ENCODE measurements at regions not wholly inside any gene's neighbourhood (a gene's known extent, or its start where the extent isn't known, plus 50 kb on each side); places are given as distances from the start of the nearest gene placed in this dataset.
A peak's percentile ranks its signal among the peaks of the same experiment; 100 is the strongest.

- Mint-ChIP-seq H3K27me3 (ENCODE audit: low read depth in 3 of 3) (peaks cover 0 to 4% (median 3%) of the 10 kb centered on the region in 3 donors), H3K4me1 (peaks cover under 1 to 4% of the 10 kb centered on the region in 2 donors), H3K9me3 (no peaks in the 10 kb centered on the region), H3K4me3 (no peak overlapping the region), H3K36me3 (no peaks in the 10 kb centered on the region), H3K27ac (no peak overlapping the region)
- no peak for DNase-seq
These were observed 193.5 kb downstream of the ZFP36L2 start for GRCh38 chr2:43033016-43033270.

- Mint-ChIP-seq H3K4me1 (peaks cover 6 to 7% of the 10 kb centered on the region in 2 donors), H3K36me3 (no peaks in the 10 kb centered on the region), H3K4me3 (no peak overlapping the region), H3K27me3 (ENCODE audit: low read depth in 3 of 3) (peaks cover 0 to 4% (median 3%) of the 10 kb centered on the region in 3 donors), H3K9me3 (no peaks in the 10 kb centered on the region), H3K27ac (peak overlapping the region in 1 of 6 donors; percentile 35)
- no peak for DNase-seq
These were observed 194.0 kb downstream of the ZFP36L2 start for GRCh38 chr2:43032213-43033015.

- peaks cover 0 to 7% (median 3%) of the 10 kb centered on the region in 3 donors for H3K27me3 Mint-ChIP-seq (ENCODE audit: low read depth in 3 of 3)
- H3K36me3 Mint-ChIP-seq, result no peaks in the 10 kb centered on the region
- H3K4me1 Mint-ChIP-seq, result peaks cover 14 to 15% of the 10 kb centered on the region in 2 donors
- H3K9me3 Mint-ChIP-seq, result no peaks in the 10 kb centered on the region
- no peak for DNase-seq
- H3K4me3 Mint-ChIP-seq, result no peak overlapping the region
- no peak overlapping the region for H3K27ac Mint-ChIP-seq
These were observed 194.8 kb downstream of the ZFP36L2 start for GRCh38 chr2:43031471-43032212.

GRCh38 chr2:43030551-43031307, 195.7 kb downstream of the ZFP36L2 start:
- Mint-ChIP-seq H3K4me3 (no peak overlapping the region), H3K27ac (no peak overlapping the region), H3K4me1 (peaks cover 16 to 22% of the 10 kb centered on the region in 2 donors), H3K36me3 (no peaks in the 10 kb centered on the region), H3K9me3 (no peaks in the 10 kb centered on the region), H3K27me3 (ENCODE audit: low read depth in 3 of 3) (peaks cover 0 to 7% (median 3%) of the 10 kb centered on the region in 3 donors)
- DNase-seq, result no peak

- H3K36me3 Mint-ChIP-seq, result no peaks in the 10 kb centered on the region
- H3K4me1 Mint-ChIP-seq, result peaks cover 26 to 29% of the 10 kb centered on the region in 2 donors
- DNase-seq, result no peak
- H3K27me3 Mint-ChIP-seq (ENCODE audit: low read depth in 3 of 3), result peaks cover 3 to 9% (median 3%) of the 10 kb centered on the region in 3 donors
- H3K4me3 Mint-ChIP-seq, result peak overlapping the region in 1 of 5 donors; percentile 21
- H3K27ac Mint-ChIP-seq, result no peak overlapping the region
- H3K9me3 Mint-ChIP-seq, result no peaks in the 10 kb centered on the region
These were observed 197.2 kb downstream of the ZFP36L2 start for GRCh38 chr2:43029186-43029585.

- Mint-ChIP-seq H3K27me3 (ENCODE audit: low read depth in 3 of 3) (peaks cover 0 to 9% (median 5%) of the 10 kb centered on the region in 3 donors), H3K4me1 (peaks cover 26 to 29% of the 10 kb centered on the region in 2 donors), H3K36me3 (no peaks in the 10 kb centered on the region), H3K27ac (no peak overlapping the region), H3K9me3 (no peaks in the 10 kb centered on the region), H3K4me3 (no peak overlapping the region)
- no peak for DNase-seq
These were observed 198.2 kb downstream of the ZFP36L2 start for GRCh38 chr2:43028188-43028587.

GRCh38 chr2:43027097-43027873, 199.1 kb downstream of the ZFP36L2 start:
- Mint-ChIP-seq H3K4me1 (peaks cover 26 to 29% of the 10 kb centered on the region in 2 donors), H3K36me3 (peaks cover 0 to 7% (median 5%) of the 10 kb centered on the region in 3 donors), H3K9me3 (peaks cover 0 to 5% (median 3%) of the 10 kb centered on the region in 6 donors), H3K27me3 (ENCODE audit: low read depth in 3 of 3) (peaks cover 2 to 10% (median 5%) of the 10 kb centered on the region in 3 donors), H3K4me3 (peak overlapping the region in 3 of 5 donors; percentile 21 to 52 (median 33)), H3K27ac (peak overlapping the region in 4 of 6 donors; percentile 28 to 74 (median 56))
- DNase-seq, result peak in 1 of 3 donors; percentile 23

- no peak for DNase-seq
- Mint-ChIP-seq H3K9me3 (peaks cover 0 to 9% (median 3%) of the 10 kb centered on the region in 6 donors), H3K4me3 (peak overlapping the region in 2 of 5 donors; percentile 18 to 48), H3K4me1 (peaks cover 26 to 29% of the 10 kb centered on the region in 2 donors), H3K27me3 (ENCODE audit: low read depth in 3 of 3) (peaks cover 2 to 10% (median 5%) of the 10 kb centered on the region in 3 donors), H3K36me3 (peaks cover 0 to 11% (median 9%) of the 10 kb centered on the region in 3 donors), H3K27ac (peak overlapping the region in 2 of 6 donors; percentile 53 to 55)
These were observed 199.8 kb downstream of the ZFP36L2 start for GRCh38 chr2:43026426-43027096.

GRCh38 chr2:43025709-43026295, 200.6 kb downstream of the ZFP36L2 start:
- no peak overlapping the region for H3K4me3 Mint-ChIP-seq
- H3K9me3 Mint-ChIP-seq, result peaks cover 2 to 9% (median 3%) of the 10 kb centered on the region in 6 donors
- peaks cover 2 to 10% (median 5%) of the 10 kb centered on the region in 3 donors for H3K27me3 Mint-ChIP-seq (ENCODE audit: low read depth in 3 of 3)
- no peak for DNase-seq
- peaks cover 26 to 29% of the 10 kb centered on the region in 2 donors for H3K4me1 Mint-ChIP-seq
- peak overlapping the region in 2 of 6 donors; percentile 11 to 14 for H3K27ac Mint-ChIP-seq
- peaks cover 0 to 13% (median 11%) of the 10 kb centered on the region in 3 donors for H3K36me3 Mint-ChIP-seq

GRCh38 chr2:43024515-43025011, 201.8 kb downstream of the ZFP36L2 start:
- DNase-seq, result peak in 1 of 3 donors; percentile 24
- Mint-ChIP-seq H3K9me3 (peaks cover 2 to 9% (median 3%) of the 10 kb centered on the region in 6 donors), H3K36me3 (peaks cover 0 to 13% (median 11%) of the 10 kb centered on the region in 3 donors), H3K4me3 (no peak overlapping the region), H3K27ac (peak overlapping the region in 3 of 6 donors; percentile 9 to 74 (median 43)), H3K4me1 (peaks cover 26 to 29% of the 10 kb centered on the region in 2 donors), H3K27me3 (ENCODE audit: low read depth in 3 of 3) (peaks cover 2 to 8% (median 5%) of the 10 kb centered on the region in 3 donors)

GRCh38 chr2:43023791-43024514, 202.5 kb downstream of the ZFP36L2 start:
- peak overlapping the region in 1 of 6 donors; percentile 5 for H3K27ac Mint-ChIP-seq
- no peak overlapping the region for H3K4me3 Mint-ChIP-seq
- peaks cover 2 to 8% (median 5%) of the 10 kb centered on the region in 3 donors for H3K27me3 Mint-ChIP-seq (ENCODE audit: low read depth in 3 of 3)
- DNase-seq, result no peak
- peaks cover 0 to 13% (median 11%) of the 10 kb centered on the region in 3 donors for H3K36me3 Mint-ChIP-seq
- H3K9me3 Mint-ChIP-seq, result peaks cover 2 to 9% (median 3%) of the 10 kb centered on the region in 6 donors
- H3K4me1 Mint-ChIP-seq, result peaks cover 26 to 29% of the 10 kb centered on the region in 2 donors

All from immature natural killer cell (primary cell).